Body of pancreas (tissue), 4 donors: ENCODE measurements at regions not wholly inside any gene's neighbourhood (a gene's known extent, or its start where the extent isn't known, plus 50 kb on each side); places are given as distances from the start of the nearest gene placed in this dataset.

Source experiments
- POLR2A ChIP-seq, 3 donors: fragments of 450-650 bp; IDR thresholded peaks; one replicate each; pipeline ENCODE4 v1.6.1; 2016; ENCODE audit warnings: antibody characterized with exemption in 3 of 3, mild to moderate bottlenecking in 2 of 3
- TF ChIP-seq, protein P1 (sequence below), 7 experiments: fragments of 450-650 bp in 4 of 7; fragments of 200-600 bp in 3 of 7; sonication (generic) in 3 of 7; IDR thresholded peaks; one replicate each; pipeline ENCODE4 v1.5.1; 2016 to 2019; ENCODE audit warnings: antibody characterized with exemption in 7 of 7

DNA sequence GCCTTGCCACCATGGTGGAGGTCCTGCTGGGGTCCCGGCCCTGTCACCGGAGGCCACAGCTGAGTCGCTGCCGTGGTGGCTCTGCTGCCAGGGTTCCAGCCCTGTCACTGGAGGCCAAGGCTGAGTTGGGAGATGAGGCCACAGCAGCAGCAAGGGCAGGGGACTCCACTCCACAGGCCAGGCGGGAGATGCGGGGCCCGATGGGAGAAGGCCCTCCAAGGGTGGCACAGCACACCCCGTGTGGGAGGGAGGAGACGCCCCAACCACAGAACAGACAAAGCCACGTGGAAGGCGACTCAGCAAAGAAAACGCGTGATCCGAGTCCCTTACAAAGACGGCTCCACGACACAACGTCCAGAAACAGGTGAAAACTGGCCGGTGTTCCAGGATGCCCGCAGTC, 159.3 kb downstream of the BRD1 start:
- TF ChIP-seq, protein P1, sequence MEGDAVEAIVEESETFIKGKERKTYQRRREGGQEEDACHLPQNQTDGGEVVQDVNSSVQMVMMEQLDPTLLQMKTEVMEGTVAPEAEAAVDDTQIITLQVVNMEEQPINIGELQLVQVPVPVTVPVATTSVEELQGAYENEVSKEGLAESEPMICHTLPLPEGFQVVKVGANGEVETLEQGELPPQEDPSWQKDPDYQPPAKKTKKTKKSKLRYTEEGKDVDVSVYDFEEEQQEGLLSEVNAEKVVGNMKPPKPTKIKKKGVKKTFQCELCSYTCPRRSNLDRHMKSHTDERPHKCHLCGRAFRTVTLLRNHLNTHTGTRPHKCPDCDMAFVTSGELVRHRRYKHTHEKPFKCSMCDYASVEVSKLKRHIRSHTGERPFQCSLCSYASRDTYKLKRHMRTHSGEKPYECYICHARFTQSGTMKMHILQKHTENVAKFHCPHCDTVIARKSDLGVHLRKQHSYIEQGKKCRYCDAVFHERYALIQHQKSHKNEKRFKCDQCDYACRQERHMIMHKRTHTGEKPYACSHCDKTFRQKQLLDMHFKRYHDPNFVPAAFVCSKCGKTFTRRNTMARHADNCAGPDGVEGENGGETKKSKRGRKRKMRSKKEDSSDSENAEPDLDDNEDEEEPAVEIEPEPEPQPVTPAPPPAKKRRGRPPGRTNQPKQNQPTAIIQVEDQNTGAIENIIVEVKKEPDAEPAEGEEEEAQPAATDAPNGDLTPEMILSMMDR (IDR thresholded peaks at IDR 0.05) = no peak
- no peak for TF ChIP-seq POLR2A (IDR thresholded peaks at IDR 0.05)
